ENCODE measurements at regions not wholly inside any gene's neighbourhood (a gene's known extent, or its start where the extent isn't known, plus 50 kb on each side); places are given as distances from the start of the nearest gene placed in this dataset.

DNA sequence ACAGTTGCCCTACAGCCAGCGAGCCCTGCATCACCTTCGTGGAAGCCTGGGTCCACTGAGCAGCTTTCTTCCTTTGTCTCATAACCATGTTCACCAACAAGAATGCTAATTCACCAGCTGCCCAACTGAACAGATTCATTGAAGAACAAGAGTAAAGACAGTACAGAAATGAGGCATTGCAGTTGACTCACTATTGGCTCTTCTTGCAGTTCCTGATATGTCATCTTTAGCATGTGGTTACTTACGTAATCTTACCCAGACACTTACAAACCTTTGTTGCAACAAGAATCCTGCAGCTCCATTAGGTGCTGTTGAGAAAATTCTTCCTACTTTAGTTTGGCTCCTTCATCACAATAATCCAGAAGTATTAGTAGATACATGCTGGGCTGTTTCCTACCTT is 174.0 kb upstream of the TPK1 start:
- Mint-ChIP-seq H3K9me3 (peaks cover 46% of the 10 kb centered on the region), H3K27ac (no peak overlapping the region), H3K4me3 (no peak overlapping the region), H3K4me1 (ENCODE audit: low read depth) (no peaks in the 10 kb centered on the region), H3K36me3 (ENCODE audit: low read depth) (no peaks in the 10 kb centered on the region), H3K27me3 (ENCODE audit: insufficient read depth) (no peaks in the 10 kb centered on the region)
- no peak for TF ChIP-seq CTCF (IDR thresholded peaks at IDR 0.05)
- no peak for DNase-seq

DNA sequence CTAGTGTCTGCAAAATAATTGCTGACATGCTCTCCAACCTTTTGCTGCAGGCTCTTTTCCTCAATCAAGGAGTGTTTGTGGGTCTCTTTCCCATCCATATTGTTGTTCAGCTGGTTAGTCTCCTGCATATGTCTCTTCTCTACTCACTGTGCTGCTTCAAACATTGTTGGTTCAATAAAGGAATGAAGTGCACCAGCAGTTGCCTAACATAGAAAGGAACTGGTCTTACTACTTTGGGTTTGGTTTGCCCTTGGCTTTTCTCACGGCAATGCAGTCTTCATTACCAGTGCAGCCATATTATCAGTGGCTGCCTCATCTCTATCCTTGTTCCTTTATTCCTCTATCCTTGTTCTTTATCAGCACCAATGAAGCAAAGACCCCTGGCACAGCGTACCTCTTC is 169.7 kb upstream of the TPK1 start:
- no peak for TF ChIP-seq CTCF (IDR thresholded peaks at IDR 0.05)
- no peak for DNase-seq
- H3K27me3 Mint-ChIP-seq (ENCODE audit: insufficient read depth): no peaks in the 10 kb centered on the region
- no peak overlapping the region for H3K4me3 Mint-ChIP-seq
- H3K4me1 Mint-ChIP-seq (ENCODE audit: low read depth): no peaks in the 10 kb centered on the region
- H3K27ac Mint-ChIP-seq: no peak overlapping the region
- peaks cover 58% of the 10 kb centered on the region for H3K9me3 Mint-ChIP-seq
- no peaks in the 10 kb centered on the region for H3K36me3 Mint-ChIP-seq (ENCODE audit: low read depth)

DNA sequence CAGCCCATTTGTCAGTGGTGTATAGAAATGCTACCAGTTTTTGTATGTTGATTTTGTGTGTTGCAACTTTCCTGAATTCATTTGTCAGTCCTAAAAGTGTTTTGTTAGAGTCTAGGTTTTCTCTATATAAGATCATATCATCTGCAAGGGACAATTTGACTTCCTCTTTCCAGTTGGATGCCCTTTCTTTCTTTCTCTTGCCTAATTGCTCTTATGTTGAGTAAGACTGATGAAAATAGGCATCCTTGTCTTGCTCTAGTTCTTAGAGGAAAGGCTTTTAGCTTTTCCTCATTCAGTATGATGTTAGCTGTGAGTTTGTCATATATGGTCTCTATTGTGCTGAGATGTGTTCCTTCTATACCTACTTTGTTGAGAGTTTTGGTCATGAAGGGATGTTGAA is 161.7 kb upstream of the TPK1 start:
- Mint-ChIP-seq H3K27ac (no peak overlapping the region), H3K4me1 (ENCODE audit: low read depth) (no peaks in the 10 kb centered on the region), H3K27me3 (ENCODE audit: insufficient read depth) (no peaks in the 10 kb centered on the region), H3K9me3 (peaks cover 65% of the 10 kb centered on the region), H3K36me3 (ENCODE audit: low read depth) (no peaks in the 10 kb centered on the region), H3K4me3 (no peak overlapping the region)
- TF ChIP-seq CTCF (IDR thresholded peaks at IDR 0.05): no peak
- no peak for DNase-seq

DNA sequence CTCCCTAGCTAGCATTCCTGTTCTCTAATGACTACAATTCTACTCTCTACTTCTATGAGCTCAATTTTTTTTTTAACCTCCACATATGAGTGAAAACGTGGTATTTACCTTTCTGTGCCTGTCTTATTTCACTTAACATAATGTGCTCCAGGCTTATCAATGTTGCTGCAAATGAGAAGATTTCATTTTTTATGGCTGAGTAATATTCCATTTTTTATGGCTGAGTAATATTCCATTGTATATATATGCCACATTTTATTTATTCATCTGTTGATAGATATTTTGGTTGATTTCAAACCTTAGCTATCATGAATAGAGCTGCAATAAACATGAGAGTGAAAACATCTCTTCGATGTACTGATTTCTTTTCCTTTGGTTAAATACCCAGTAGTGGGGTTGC is 159.6 kb upstream of the TPK1 start:
- peaks cover 54% of the 10 kb centered on the region for H3K9me3 Mint-ChIP-seq
- H3K27ac Mint-ChIP-seq: no peak overlapping the region
- H3K27me3 Mint-ChIP-seq (ENCODE audit: insufficient read depth): no peaks in the 10 kb centered on the region

GRCh38 chr7:144991041-144991440 is 155.2 kb upstream of the TPK1 start:
- Mint-ChIP-seq H3K4me1 (ENCODE audit: low read depth) (no peaks in the 10 kb centered on the region), H3K27ac (no peak overlapping the region), H3K4me3 (no peak overlapping the region), H3K36me3 (ENCODE audit: low read depth) (no peaks in the 10 kb centered on the region), H3K9me3 (peaks cover 23% of the 10 kb centered on the region), H3K27me3 (ENCODE audit: insufficient read depth) (no peaks in the 10 kb centered on the region; the same call in 1 of the 2 replicates)
- TF ChIP-seq CTCF (IDR thresholded peaks at IDR 0.05): no peak
- no peak for DNase-seq

More for the DNA sequence above, 159.6 kb upstream of the TPK1 start:
- H3K36me3 Mint-ChIP-seq (ENCODE audit: low read depth): no peaks in the 10 kb centered on the region
- H3K4me1 Mint-ChIP-seq (ENCODE audit: low read depth): no peaks in the 10 kb centered on the region
- no peak for DNase-seq
- no peak overlapping the region for H3K4me3 Mint-ChIP-seq
- no peak for TF ChIP-seq CTCF (IDR thresholded peaks at IDR 0.05)

DNA sequence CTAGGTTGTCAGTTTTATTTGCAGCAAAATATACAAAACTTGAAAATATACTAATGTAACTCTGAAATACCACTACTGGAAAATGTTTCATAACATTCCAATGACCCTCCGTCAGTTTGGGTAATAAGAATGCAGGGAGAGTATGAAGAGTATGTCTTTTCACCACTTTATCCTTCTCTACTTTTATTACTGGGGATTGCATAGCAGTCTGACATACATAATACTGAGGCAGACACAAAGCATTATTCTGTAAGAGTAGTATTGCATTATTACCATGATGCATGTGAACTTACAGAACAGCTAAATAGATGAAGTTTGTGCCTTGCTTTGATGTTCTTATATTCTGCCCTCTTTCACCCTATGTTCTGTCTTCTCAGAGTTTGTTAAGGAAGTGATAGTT is 151.8 kb upstream of the TPK1 start:
- Mint-ChIP-seq H3K4me3 (no peak overlapping the region), H3K9me3 (peaks cover 25% of the 10 kb centered on the region), H3K27me3 (ENCODE audit: insufficient read depth) (no peaks in the 10 kb centered on the region; the same call in 1 of the 2 replicates), H3K36me3 (ENCODE audit: low read depth) (no peaks in the 10 kb centered on the region), H3K4me1 (ENCODE audit: low read depth) (no peaks in the 10 kb centered on the region), H3K27ac (no peak overlapping the region)
- TF ChIP-seq CTCF (IDR thresholded peaks at IDR 0.05): no peak
- no peak for DNase-seq

Measured in HFFc6 (cell line).